Fibroblast of lung (primary cell): ENCODE measurements at regions not wholly inside any gene's neighbourhood (a gene's known extent, or its start where the extent isn't known, plus 50 kb on each side); places are given as distances from the start of the nearest gene placed in this dataset.

Experiments
- CTCF ChIP-seq, 2 donors: IDR thresholded peaks in 1 of 2; conservative IDR thresholded peaks in 1 of 2; 1 replicate in 1 of 2; 2 replicates in 1 of 2; pipeline ENCODE4 v1.5.1; 2011 to 2012; ENCODE audit warnings: low read length in 2 of 2, control low read depth in 1 of 2, inconsistent platforms in 1 of 2, low read depth in 1 of 2, mild to moderate bottlenecking in 1 of 2
- EZH2 ChIP-seq: IDR thresholded peaks from 2 replicates; pipeline ENCODE4 v1.5.1; 2012; ENCODE audit warnings: low read length, control low read depth, mild to moderate bottlenecking; ENCODE audit errors: missing control alignments

- TF ChIP-seq CTCF (conservative IDR thresholded peaks at IDR 0.05 in 1 of 2, IDR thresholded peaks at IDR 0.05 in 1 of 2; ENCODE audit: low read depth in 1 of 2, low read length in 2 of 2) (no peak), EZH2 (no peak)
Measured at GRCh38 chr5:32984851-32985610, 273.9 kb downstream of the NPR3 start.
